Keratinocyte (primary cell): ENCODE measurements at regions not wholly inside any gene's neighbourhood (a gene's known extent, or its start where the extent isn't known, plus 50 kb on each side); places are given as distances from the start of the nearest gene placed in this dataset.

ENCODE experiments used
- DNase-seq: peaks from one replicate; pipeline ENCODE4 v3.0.0-alpha.2; 2011; ENCODE audit warnings: low read depth, missing footprints, low spot score
- FAIRE-seq: peaks from 2 replicates; lab custom pipeline; 2011; peaks lifted over from hg19 to GRCh38; lab: Jason Lieb, UNC
- H2AFZ ChIP-seq: 2 replicates; pipeline ENCODE4 v1.6.0; 2012; ENCODE audit warnings: low read length, control low read depth, inconsistent platforms; ENCODE audit not compliant: control insufficient read depth
- H3K27ac ChIP-seq: 2 replicates; pipeline ENCODE4 v1.5.1; 2011; ENCODE audit warnings: low read length; ENCODE audit not compliant: control insufficient read depth, insufficient read depth
- H3K27me3 ChIP-seq: 3 replicates; pipeline ENCODE4 v1.6.0; 2011; ENCODE audit warnings: low read length; ENCODE audit not compliant: control insufficient read depth, insufficient read depth; ENCODE audit errors: extremely low read depth
- H3K36me3 ChIP-seq, 2 experiments: 2 replicates in 1 of 2; 3 replicates in 1 of 2; pipeline ENCODE4 v1.5.1; 2011; ENCODE audit warnings: low read length in 2 of 2, mild to moderate bottlenecking in 1 of 2; ENCODE audit not compliant: control insufficient read depth in 2 of 2, insufficient read depth in 2 of 2; ENCODE audit errors: extremely low read depth in 1 of 2
- H3K4me1 ChIP-seq: 3 replicates; pipeline ENCODE4 v1.5.1; 2011; ENCODE audit warnings: low read length; ENCODE audit not compliant: control insufficient read depth, insufficient read depth; ENCODE audit errors: extremely low read depth
- H3K4me2 ChIP-seq: 3 replicates; pipeline ENCODE4 v1.6.0; 2011; ENCODE audit warnings: low read depth, low read length; ENCODE audit not compliant: control insufficient read depth, insufficient read depth; ENCODE audit errors: extremely low read depth
- H3K4me3 ChIP-seq, 3 experiments: fragments of 200-600 bp in 1 of 3; sonication (generic) in 1 of 3; 2 replicates in 2 of 3; 3 replicates in 1 of 3; pipeline ENCODE4 v1.5.1; 2011 to 2016; ENCODE audit warnings: low read length in 3 of 3, mild to moderate bottlenecking in 3 of 3, control low read depth in 2 of 3, inconsistent platforms in 1 of 3, low read depth in 1 of 3, mixed read lengths in 1 of 3, mixed run types in 1 of 3, moderate library complexity in 1 of 3; ENCODE audit not compliant: control insufficient read depth in 2 of 3, insufficient read depth in 2 of 3; ENCODE audit errors: extremely low read depth in 1 of 3
- H3K79me2 ChIP-seq: 2 replicates; pipeline ENCODE4 v1.6.0; 2012; ENCODE audit warnings: low read length; ENCODE audit not compliant: control insufficient read depth, insufficient read depth
- H3K9ac ChIP-seq: 3 replicates; pipeline ENCODE4 v1.6.0; 2011; ENCODE audit warnings: low read length; ENCODE audit not compliant: control insufficient read depth, insufficient read depth; ENCODE audit errors: extremely low read depth
- H3K9me1 ChIP-seq: 3 replicates; pipeline ENCODE4 v1.6.0; 2011; ENCODE audit warnings: low read length; ENCODE audit not compliant: control insufficient read depth, insufficient read depth; ENCODE audit errors: extremely low read depth
- H3K9me3 ChIP-seq: 2 replicates; pipeline ENCODE4 v1.5.1; 2012; ENCODE audit warnings: low read depth, low read length; ENCODE audit not compliant: control insufficient read depth
- H4K20me1 ChIP-seq: 3 replicates; pipeline ENCODE4 v1.6.0; 2011; ENCODE audit warnings: low read length; ENCODE audit not compliant: control insufficient read depth, insufficient read depth; ENCODE audit errors: extremely low read depth
- EZH2 ChIP-seq: IDR thresholded peaks from one replicate; pipeline ENCODE4 v1.6.1; 2012; ENCODE audit warnings: inconsistent platforms, mild to moderate bottlenecking, low read length, moderate library complexity
- dilution Hi-C: fragments of 300-500 bp; cut with MboI; formaldehyde crosslinking; loops from one replicate; pipeline ENCODE4 v1.7.0; 2020; ENCODE audit warnings: low sequenced_read_pairs; ENCODE audit not compliant: extremely low pct_ligation_motif_present
- TF ChIP-seq, protein P1 (sequence below), 3 experiments: IDR thresholded peaks in 1 of 3; conservative IDR thresholded peaks in 1 of 3; optimal IDR thresholded peaks in 1 of 3; 2 replicates in 2 of 3; 3 replicates in 1 of 3; pipeline versions ENCODE3 to v1.5.1; 2011; ENCODE audit warnings: low read length in 3 of 3, mild to moderate bottlenecking in 3 of 3, moderate library complexity in 2 of 3, control low read depth in 1 of 3, inconsistent platforms in 1 of 3; ENCODE audit not compliant: insufficient read depth in 2 of 3; ENCODE audit errors: extremely low read depth in 1 of 3

DNA sequence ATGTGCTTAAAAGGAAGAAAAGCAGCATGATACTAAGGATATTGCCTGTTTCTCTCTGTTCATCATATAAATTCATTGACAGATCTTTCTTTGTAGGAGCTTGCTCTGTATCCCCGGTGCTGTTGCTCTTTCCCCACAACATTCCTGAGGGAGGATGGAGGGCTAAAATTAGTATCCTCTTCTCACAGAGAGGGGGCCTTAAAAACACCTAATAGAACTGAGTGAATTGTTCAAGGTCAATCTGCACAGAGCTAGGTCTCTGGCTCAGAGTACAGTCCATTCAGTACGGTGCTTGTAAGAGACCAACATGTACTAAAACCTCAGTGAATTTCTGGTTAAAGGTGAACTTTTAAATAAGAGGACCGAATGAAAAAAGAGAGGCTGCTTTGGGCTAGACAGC lies 88.7 kb downstream of the PALM2AKAP2 start:
- Histone ChIP-seq H4K20me1 (no peaks in the 10 kb centered on the region), H3K4me3 (no peak overlapping the region), H3K27ac (no peak overlapping the region), H3K4me1 (peaks cover 2% of the 10 kb centered on the region), H3K9ac (no peak overlapping the region), H3K9me3 (no peaks in the 10 kb centered on the region), H3K36me3 (no peaks in the 10 kb centered on the region), H2AFZ (no peak overlapping the region), H3K4me2 (no peak overlapping the region), H3K9me1 (no peaks in the 10 kb centered on the region), H3K27me3 (no peaks in the 10 kb centered on the region), H3K79me2 (no peaks in the 10 kb centered on the region)
- dilution Hi-C loops = no loop called here
- FAIRE-seq (no peak), DNase-seq (no peak)
- TF ChIP-seq, protein P1, sequence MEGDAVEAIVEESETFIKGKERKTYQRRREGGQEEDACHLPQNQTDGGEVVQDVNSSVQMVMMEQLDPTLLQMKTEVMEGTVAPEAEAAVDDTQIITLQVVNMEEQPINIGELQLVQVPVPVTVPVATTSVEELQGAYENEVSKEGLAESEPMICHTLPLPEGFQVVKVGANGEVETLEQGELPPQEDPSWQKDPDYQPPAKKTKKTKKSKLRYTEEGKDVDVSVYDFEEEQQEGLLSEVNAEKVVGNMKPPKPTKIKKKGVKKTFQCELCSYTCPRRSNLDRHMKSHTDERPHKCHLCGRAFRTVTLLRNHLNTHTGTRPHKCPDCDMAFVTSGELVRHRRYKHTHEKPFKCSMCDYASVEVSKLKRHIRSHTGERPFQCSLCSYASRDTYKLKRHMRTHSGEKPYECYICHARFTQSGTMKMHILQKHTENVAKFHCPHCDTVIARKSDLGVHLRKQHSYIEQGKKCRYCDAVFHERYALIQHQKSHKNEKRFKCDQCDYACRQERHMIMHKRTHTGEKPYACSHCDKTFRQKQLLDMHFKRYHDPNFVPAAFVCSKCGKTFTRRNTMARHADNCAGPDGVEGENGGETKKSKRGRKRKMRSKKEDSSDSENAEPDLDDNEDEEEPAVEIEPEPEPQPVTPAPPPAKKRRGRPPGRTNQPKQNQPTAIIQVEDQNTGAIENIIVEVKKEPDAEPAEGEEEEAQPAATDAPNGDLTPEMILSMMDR (optimal IDR thresholded peaks at IDR 0.05 in 1 of 3, IDR thresholded peaks at IDR 0.05 in 1 of 3, conservative IDR thresholded peaks at IDR 0.05 in 1 of 3; ENCODE audit: extremely low read depth in 1 of 3, insufficient read depth in 2 of 3, low read length in 3 of 3) = no peak
- TF ChIP-seq EZH2 = no peak

DNA sequence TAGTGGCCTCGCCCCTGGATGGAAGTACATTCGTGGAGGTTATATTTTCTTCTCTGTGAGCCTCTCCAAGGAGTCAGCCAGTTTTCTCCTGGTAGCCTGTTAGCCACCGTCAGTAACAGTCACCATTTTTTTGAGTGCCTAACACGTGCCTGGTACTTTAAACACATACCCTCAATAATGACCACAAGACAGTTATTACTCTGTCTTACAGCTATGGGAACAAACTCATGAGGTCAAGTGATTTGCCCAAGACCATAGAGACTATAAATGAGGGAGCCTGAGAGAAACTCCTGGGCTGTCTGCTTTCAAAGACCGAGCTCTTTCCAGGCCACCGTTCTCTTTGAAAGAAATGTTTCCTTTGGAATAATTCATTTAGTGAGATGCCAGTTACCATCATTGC lies 90.4 kb downstream of the PALM2AKAP2 start:
- dilution Hi-C loops = no loop called here
- no peak for FAIRE-seq

More for the DNA sequence above, 90.4 kb downstream of the PALM2AKAP2 start:
- Histone ChIP-seq H3K9me1 (no peaks in the 10 kb centered on the region), H3K4me2 (no peak overlapping the region), H3K36me3 (no peaks in the 10 kb centered on the region), H3K4me1 (peaks cover 2% of the 10 kb centered on the region), H3K4me3 (no peak overlapping the region), H3K79me2 (no peaks in the 10 kb centered on the region), H3K27ac (no peak overlapping the region), H4K20me1 (no peaks in the 10 kb centered on the region), H3K9me3 (no peaks in the 10 kb centered on the region), H3K27me3 (no peaks in the 10 kb centered on the region), H2AFZ (no peak overlapping the region), H3K9ac (no peak overlapping the region)
- no peak for DNase-seq
- TF ChIP-seq, protein P1 (optimal IDR thresholded peaks at IDR 0.05 in 1 of 3, IDR thresholded peaks at IDR 0.05 in 1 of 3, conservative IDR thresholded peaks at IDR 0.05 in 1 of 3; ENCODE audit: extremely low read depth in 1 of 3, insufficient read depth in 2 of 3, low read length in 3 of 3) = no peak
- no peak for TF ChIP-seq EZH2
